BJ (cell line): ENCODE measurements at regions not wholly inside any gene's neighbourhood (a gene's known extent, or its start where the extent isn't known, plus 50 kb on each side); places are given as distances from the start of the nearest gene placed in this dataset.

Source experiments
- CTCF ChIA-PET: fragments of 350-600 bp; formaldehyde crosslinking; extraction: SDS; loops from one replicate; lab custom pipeline; 2021; ENCODE audit warnings: antibody characterized with exemption, inconsistent platforms; lab: Yijun Ruan, JAX
- POLR2A ChIA-PET: fragments of 300-600 bp; sonication (Branson Sonifier 250); formaldehyde crosslinking; extraction: SDS; loops from one replicate; lab custom pipeline; 2021; ENCODE audit warnings: antibody characterized with exemption; lab: Charles Lee
- DNase-seq: peaks from one replicate; pipeline ENCODE4 v3.0.0-alpha.2; 2011; ENCODE audit warnings: low read depth
- H3K27me3 ChIP-seq: 2 replicates; pipeline ENCODE4 v1.6.0; 2011; ENCODE audit warnings: low read length; ENCODE audit not compliant: control insufficient read depth, insufficient read depth
- H3K36me3 ChIP-seq: 2 replicates; pipeline ENCODE4 v1.5.1; 2011; ENCODE audit warnings: low read length; ENCODE audit not compliant: control insufficient read depth, insufficient read depth
- H3K4me3 ChIP-seq: 2 replicates; pipeline ENCODE4 v1.5.1; 2011; ENCODE audit warnings: low read depth, mild to moderate bottlenecking, control low read depth, low read length
- TF ChIP-seq, protein P1 (sequence below): IDR thresholded peaks from 2 replicates; pipeline ENCODE4 v1.5.1; 2011; ENCODE audit warnings: low read depth, mild to moderate bottlenecking, control low read depth, inconsistent platforms, low read length, moderate library complexity; ENCODE audit not compliant: insufficient read depth

DNA sequence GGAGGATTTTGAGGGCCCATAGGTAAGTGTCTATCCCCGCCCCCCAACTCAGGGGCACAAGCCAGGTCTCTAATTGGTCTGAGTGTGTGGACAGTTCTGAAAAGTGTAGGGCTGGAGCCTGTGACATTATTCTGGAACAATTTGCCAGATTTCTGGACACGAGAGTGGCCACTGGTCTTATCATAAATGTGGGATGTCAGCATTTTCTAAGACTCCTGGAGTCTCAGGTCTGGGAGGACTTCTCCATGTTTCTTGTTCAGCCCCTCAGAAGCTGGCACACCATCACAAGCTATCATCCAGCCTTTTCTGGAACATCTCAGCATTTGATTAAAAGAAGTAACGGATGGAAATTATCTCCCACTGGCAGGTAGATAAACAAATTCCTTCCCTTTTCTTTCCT, 141.4 kb downstream of the SEC61B start:
- ChIA-PET CTCF (interaction anchor here (1.2 to 1.3 kb wide), 2 partner anchors 10 to 82 kb away, joined by 3 to 4 read pairs; no protein-coding TSS in a partner anchor), POLR2A (no interaction called here)
- Histone ChIP-seq H3K36me3 (no peaks in the 10 kb centered on the region), H3K27me3 (peaks cover 11% of the 10 kb centered on the region), H3K4me3 (no peak overlapping the region)
- no peak for DNase-seq
- TF ChIP-seq, protein P1, sequence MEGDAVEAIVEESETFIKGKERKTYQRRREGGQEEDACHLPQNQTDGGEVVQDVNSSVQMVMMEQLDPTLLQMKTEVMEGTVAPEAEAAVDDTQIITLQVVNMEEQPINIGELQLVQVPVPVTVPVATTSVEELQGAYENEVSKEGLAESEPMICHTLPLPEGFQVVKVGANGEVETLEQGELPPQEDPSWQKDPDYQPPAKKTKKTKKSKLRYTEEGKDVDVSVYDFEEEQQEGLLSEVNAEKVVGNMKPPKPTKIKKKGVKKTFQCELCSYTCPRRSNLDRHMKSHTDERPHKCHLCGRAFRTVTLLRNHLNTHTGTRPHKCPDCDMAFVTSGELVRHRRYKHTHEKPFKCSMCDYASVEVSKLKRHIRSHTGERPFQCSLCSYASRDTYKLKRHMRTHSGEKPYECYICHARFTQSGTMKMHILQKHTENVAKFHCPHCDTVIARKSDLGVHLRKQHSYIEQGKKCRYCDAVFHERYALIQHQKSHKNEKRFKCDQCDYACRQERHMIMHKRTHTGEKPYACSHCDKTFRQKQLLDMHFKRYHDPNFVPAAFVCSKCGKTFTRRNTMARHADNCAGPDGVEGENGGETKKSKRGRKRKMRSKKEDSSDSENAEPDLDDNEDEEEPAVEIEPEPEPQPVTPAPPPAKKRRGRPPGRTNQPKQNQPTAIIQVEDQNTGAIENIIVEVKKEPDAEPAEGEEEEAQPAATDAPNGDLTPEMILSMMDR, result no peak

DNA sequence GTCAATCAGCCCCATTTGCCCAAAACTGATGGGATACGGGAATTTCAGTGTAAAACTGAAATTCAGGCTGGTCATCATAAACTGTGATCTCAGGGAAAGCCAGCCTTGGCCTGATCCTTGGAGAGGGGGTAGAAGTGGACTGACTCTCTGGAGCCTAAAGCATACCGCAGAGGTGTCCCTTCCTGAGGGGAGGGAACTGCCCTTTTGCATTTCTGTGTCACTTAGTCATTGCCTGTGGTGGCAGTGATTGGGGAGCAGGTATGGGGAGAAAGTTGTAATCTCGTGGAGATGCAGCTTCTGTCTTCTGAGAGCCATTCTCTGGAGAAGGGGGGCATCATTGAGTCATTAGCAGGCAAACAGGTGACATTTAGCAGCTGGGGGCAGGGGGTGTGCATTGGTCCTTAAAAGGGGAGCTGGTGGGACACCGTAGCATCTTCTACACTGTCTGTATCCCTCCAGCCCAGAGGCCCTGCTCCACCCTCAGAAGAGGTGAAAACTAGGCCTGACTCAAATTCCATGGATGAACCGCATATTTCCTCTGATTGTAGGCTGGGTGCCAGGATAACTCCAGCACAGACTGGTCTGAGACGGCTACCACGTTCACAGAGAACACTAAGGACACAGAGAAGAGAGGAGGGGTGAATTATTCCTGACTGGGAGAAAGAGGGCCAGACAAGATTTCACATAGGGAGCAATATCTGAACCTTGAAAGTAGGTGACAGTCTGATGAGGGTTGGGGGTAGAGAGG, 143.3 kb downstream of the SEC61B start:
- TF ChIP-seq, protein P1, result no peak
- DNase-seq, result no peak
- peaks cover 7% of the 10 kb centered on the region for H3K27me3 ChIP-seq
- CTCF ChIA-PET, result interaction anchor here (1.3 kb wide), 1 partner anchor 9 kb away, joined by 4 read pairs; no protein-coding TSS in a partner anchor
- no peak overlapping the region for H3K4me3 ChIP-seq
- POLR2A ChIA-PET, result no interaction called here
- H3K36me3 ChIP-seq, result no peaks in the 10 kb centered on the region

DNA sequence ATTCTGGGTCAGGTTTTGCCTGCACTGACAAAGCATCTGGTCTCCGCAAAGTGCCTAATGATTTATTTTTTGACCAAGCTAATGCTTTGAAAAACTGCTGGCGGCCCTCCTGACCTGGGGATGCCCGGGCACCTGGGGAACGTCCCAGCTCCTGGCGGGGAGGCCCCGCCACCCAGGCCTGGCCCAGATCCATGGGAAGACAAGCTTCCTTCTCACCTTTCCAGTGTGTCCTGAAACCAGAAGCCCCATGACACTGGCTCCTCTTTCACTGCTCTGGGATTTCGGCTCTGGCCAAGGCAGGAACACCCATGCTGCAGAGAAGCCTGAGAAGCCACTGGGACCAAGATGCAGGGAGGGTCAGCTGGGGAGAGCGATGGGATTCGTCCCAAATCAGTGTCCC, 144.1 kb downstream of the SEC61B start:
- no peak overlapping the region for H3K4me3 ChIP-seq
- CTCF ChIA-PET, result interaction anchor here (0.7 to 0.9 kb wide), 2 partner anchors 13 to 102 kb away, joined by 3 read pairs; no protein-coding TSS in a partner anchor
- peaks cover 5% of the 10 kb centered on the region for H3K27me3 ChIP-seq
- POLR2A ChIA-PET, result no interaction called here
- TF ChIP-seq, protein P1, result no peak
- H3K36me3 ChIP-seq, result no peaks in the 10 kb centered on the region
- no peak for DNase-seq

DNA sequence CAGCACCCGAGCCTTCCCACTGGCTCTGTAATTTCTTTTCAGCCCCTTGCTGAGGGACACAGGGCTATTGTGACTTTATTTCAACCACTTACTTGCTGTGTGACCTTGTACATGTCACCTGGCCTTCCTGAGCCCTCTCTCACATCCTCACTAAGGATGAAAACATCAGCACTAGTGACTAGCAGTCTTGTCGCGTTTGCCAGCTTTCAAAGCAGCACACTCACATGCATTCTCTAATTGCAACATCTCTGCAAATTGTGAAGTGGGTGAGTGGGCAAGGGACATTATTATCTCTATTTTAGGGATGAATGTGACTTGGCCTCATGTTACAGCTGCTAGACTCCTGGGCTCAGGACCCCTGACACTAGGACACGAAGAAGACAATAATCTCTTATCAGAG, 144.5 kb downstream of the SEC61B start:
- ChIA-PET CTCF (interaction anchor here (0.7 to 0.9 kb wide), 2 partner anchors 13 to 102 kb away, joined by 3 read pairs; no protein-coding TSS in a partner anchor), POLR2A (no interaction called here)
- TF ChIP-seq, protein P1, result no peak
- Histone ChIP-seq H3K4me3 (no peak overlapping the region), H3K36me3 (no peaks in the 10 kb centered on the region), H3K27me3 (peaks cover 6% of the 10 kb centered on the region)
- DNase-seq, result no peak
